ENCODE measurements at regions not wholly inside any gene's neighbourhood (a gene's known extent, or its start where the extent isn't known, plus 50 kb on each side); places are given as distances from the start of the nearest gene placed in this dataset.

GRCh38 chrX:856566-857290, 226.1 kb downstream of the SHOX start:
- TF ChIP-seq CTCF (IDR thresholded peaks at IDR 0.05) (no peak), POLR2A (IDR thresholded peaks at IDR 0.05) (no peak)
